ENCODE measurements at regions not wholly inside any gene's neighbourhood (a gene's known extent, or its start where the extent isn't known, plus 50 kb on each side); places are given as distances from the start of the nearest gene placed in this dataset.

DNA sequence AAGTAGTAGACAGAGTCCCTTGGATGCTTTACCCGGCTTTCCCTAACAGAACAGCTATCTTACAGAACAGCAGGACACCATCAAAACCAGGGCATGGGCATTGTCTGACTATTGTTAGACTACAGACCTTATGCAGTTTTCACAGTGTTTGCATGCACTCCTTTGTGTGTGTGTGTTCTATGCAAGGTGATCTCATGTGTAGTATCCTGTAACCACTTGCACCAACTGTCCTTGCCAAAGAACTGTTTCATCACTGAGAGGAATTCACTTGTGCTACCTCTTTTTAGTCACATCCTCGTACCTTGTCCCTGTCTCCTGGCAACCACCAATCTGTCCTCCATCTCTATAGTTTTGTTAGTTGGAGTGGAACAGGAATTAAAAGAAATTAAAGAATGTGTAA, 183.6 kb upstream of the PZP start:
- Histone ChIP-seq H3K4me3 (ENCODE audit: low read length, poor library complexity, severe bottlenecking) (no peak overlapping the region), H3K9ac (ENCODE audit: low read depth, low read length, poor library complexity, severe bottlenecking) (no peak overlapping the region), H3K27me3 (ENCODE audit: insufficient read depth, low read length, poor library complexity, severe bottlenecking) (no peaks in the 10 kb centered on the region), H3K9me2 (replicated peaks; ENCODE audit: low read depth, low read length) (no peaks in the 10 kb centered on the region), H3K4me2 (ENCODE audit: low read depth, low read length, poor library complexity, severe bottlenecking) (no peak overlapping the region), H2AFZ (ENCODE audit: low read length) (no peak overlapping the region), H3F3A (ENCODE audit: low read depth) (no peaks in the 10 kb centered on the region), H3K9me3 (ENCODE audit: insufficient read depth, low read depth, low read length) (no peaks in the 10 kb centered on the region), H3K36me3 (ENCODE audit: insufficient read depth, low read length) (peaks cover 3% of the 10 kb centered on the region; the same call in 1 of the 2 replicates), H3K79me2 (ENCODE audit: insufficient read depth, low read length) (no peaks in the 10 kb centered on the region), H3K4me1 (ENCODE audit: insufficient read depth, low read length, poor library complexity, severe bottlenecking) (peaks cover 23% of the 10 kb centered on the region), H4K20me1 (ENCODE audit: insufficient read depth, low read length, poor library complexity, severe bottlenecking) (no peaks in the 10 kb centered on the region)
- TF ChIP-seq, protein P1, sequence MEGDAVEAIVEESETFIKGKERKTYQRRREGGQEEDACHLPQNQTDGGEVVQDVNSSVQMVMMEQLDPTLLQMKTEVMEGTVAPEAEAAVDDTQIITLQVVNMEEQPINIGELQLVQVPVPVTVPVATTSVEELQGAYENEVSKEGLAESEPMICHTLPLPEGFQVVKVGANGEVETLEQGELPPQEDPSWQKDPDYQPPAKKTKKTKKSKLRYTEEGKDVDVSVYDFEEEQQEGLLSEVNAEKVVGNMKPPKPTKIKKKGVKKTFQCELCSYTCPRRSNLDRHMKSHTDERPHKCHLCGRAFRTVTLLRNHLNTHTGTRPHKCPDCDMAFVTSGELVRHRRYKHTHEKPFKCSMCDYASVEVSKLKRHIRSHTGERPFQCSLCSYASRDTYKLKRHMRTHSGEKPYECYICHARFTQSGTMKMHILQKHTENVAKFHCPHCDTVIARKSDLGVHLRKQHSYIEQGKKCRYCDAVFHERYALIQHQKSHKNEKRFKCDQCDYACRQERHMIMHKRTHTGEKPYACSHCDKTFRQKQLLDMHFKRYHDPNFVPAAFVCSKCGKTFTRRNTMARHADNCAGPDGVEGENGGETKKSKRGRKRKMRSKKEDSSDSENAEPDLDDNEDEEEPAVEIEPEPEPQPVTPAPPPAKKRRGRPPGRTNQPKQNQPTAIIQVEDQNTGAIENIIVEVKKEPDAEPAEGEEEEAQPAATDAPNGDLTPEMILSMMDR (conservative IDR thresholded peaks at IDR 0.05; ENCODE audit: low read length): no peak
- TF ChIP-seq EZH2phosphoT487 (IDR thresholded peaks at IDR 0.05; ENCODE audit: borderline replicate concordance): no peak

DNA sequence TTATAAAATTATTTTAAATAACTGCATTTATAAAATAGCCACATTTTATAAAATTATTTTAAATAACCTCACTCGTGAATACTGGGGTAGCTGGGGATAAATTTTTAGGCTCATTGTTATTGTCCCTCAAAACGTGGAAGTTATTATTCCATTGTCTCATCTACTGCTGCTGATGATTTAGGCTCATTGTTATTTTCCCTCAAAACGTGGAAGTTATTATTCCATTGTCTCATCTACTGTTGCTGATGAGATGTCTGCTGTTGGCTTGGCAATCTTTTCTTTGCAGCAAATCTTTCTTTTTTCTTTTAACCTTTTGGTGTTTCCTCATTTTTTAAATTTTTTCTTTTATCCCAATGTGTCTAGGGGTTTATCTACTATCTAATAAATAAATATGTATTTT, 182.6 kb upstream of the PZP start:
- Histone ChIP-seq H3K27me3 (ENCODE audit: insufficient read depth, low read length, poor library complexity, severe bottlenecking) (no peaks in the 10 kb centered on the region), H2AFZ (ENCODE audit: low read length) (no peak overlapping the region), H3K9me3 (ENCODE audit: insufficient read depth, low read depth, low read length) (no peaks in the 10 kb centered on the region), H4K20me1 (ENCODE audit: insufficient read depth, low read length, poor library complexity, severe bottlenecking) (no peaks in the 10 kb centered on the region), H3F3A (ENCODE audit: low read depth) (no peaks in the 10 kb centered on the region), H3K79me2 (ENCODE audit: insufficient read depth, low read length) (no peaks in the 10 kb centered on the region), H3K36me3 (ENCODE audit: insufficient read depth, low read length) (no peaks in the 10 kb centered on the region), H3K4me1 (ENCODE audit: insufficient read depth, low read length, poor library complexity, severe bottlenecking) (peaks cover 23% of the 10 kb centered on the region), H3K9me2 (replicated peaks; ENCODE audit: low read depth, low read length) (no peaks in the 10 kb centered on the region), H3K9ac (ENCODE audit: low read depth, low read length, poor library complexity, severe bottlenecking) (no peak overlapping the region), H3K4me3 (ENCODE audit: low read length, poor library complexity, severe bottlenecking) (no peak overlapping the region), H3K4me2 (ENCODE audit: low read depth, low read length, poor library complexity, severe bottlenecking) (no peak overlapping the region)
- TF ChIP-seq, protein P1 (conservative IDR thresholded peaks at IDR 0.05; ENCODE audit: low read length): no peak
- no peak for TF ChIP-seq EZH2phosphoT487 (IDR thresholded peaks at IDR 0.05; ENCODE audit: borderline replicate concordance)

DNA sequence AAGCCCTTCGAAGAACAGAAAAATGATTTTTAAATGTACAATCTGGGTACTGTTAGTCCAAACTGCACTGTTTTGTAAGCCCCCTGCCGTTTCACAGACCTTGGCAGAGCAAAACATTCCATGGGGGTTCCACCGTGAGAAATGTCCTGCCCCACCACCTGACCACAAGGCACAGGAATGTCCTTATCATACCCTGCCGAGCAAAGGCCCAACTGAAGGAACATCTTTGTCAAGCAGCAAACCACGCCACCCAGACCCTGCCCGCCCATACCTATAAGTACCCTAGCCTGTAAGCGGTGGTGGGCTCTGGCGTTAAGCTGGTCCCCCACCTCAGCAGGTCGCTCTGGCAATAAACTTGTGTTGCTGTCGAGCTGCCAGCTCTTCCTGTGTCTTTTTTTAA, 181.6 kb upstream of the PZP start:
- H3K27me3 ChIP-seq (ENCODE audit: insufficient read depth, low read length, poor library complexity, severe bottlenecking): no peaks in the 10 kb centered on the region
- peaks cover 23% of the 10 kb centered on the region for H3K4me1 ChIP-seq (ENCODE audit: insufficient read depth, low read length, poor library complexity, severe bottlenecking)
- H3K9ac ChIP-seq (ENCODE audit: low read depth, low read length, poor library complexity, severe bottlenecking): no peak overlapping the region
- H3K36me3 ChIP-seq (ENCODE audit: insufficient read depth, low read length): no peaks in the 10 kb centered on the region
- no peaks in the 10 kb centered on the region for H3K79me2 ChIP-seq (ENCODE audit: insufficient read depth, low read length)
- no peaks in the 10 kb centered on the region for H3K9me2 ChIP-seq (replicated peaks; ENCODE audit: low read depth, low read length)
- H3K4me3 ChIP-seq (ENCODE audit: low read length, poor library complexity, severe bottlenecking): no peak overlapping the region
- H3F3A ChIP-seq (ENCODE audit: low read depth): no peaks in the 10 kb centered on the region
- TF ChIP-seq, protein P1 (conservative IDR thresholded peaks at IDR 0.05; ENCODE audit: low read length): no peak
- no peak for TF ChIP-seq EZH2phosphoT487 (IDR thresholded peaks at IDR 0.05; ENCODE audit: borderline replicate concordance)
- no peaks in the 10 kb centered on the region for H4K20me1 ChIP-seq (ENCODE audit: insufficient read depth, low read length, poor library complexity, severe bottlenecking)
- no peaks in the 10 kb centered on the region for H3K9me3 ChIP-seq (ENCODE audit: insufficient read depth, low read depth, low read length)
- H3K4me2 ChIP-seq (ENCODE audit: low read depth, low read length, poor library complexity, severe bottlenecking): no peak overlapping the region
- H2AFZ ChIP-seq (ENCODE audit: low read length): no peak overlapping the region

Data from Loucy (cell line).